MG63 (cell line): ENCODE measurements at regions not wholly inside any gene's neighbourhood (a gene's known extent, or its start where the extent isn't known, plus 50 kb on each side); places are given as distances from the start of the nearest gene placed in this dataset.
A peak's percentile ranks its signal among the peaks of the same experiment; 100 is the strongest.
"Not testable (repeated sequence)": the region's sequence is repeated elsewhere in the genome, so short reads cannot be mapped to it uniquely, and the experiment has no call there.

Experiments
- DNase-seq: peaks from one replicate; pipeline ENCODE4 v3.0.0-alpha.2; 2020
- H3K27me3 ChIP-seq: fragments of 250-450 bp; sonication (Bioruptor Pico); 2 replicates; pipeline ENCODE4 v1.5.1; 2020; ENCODE audit warnings: mild to moderate bottlenecking, moderate library complexity
- H3K36me3 ChIP-seq: fragments of 250-450 bp; sonication (Bioruptor Pico); 2 replicates; pipeline ENCODE4 v1.5.1; 2020; ENCODE audit warnings: mild to moderate bottlenecking, moderate library complexity
- H3K4me3 ChIP-seq: fragments of 250-450 bp; sonication (Bioruptor Pico); 2 replicates; pipeline ENCODE4 v1.5.1; 2020; ENCODE audit warnings: mild to moderate bottlenecking, moderate library complexity
- H3K9me3 ChIP-seq: fragments of 250-450 bp; sonication (Bioruptor Pico); 2 replicates; pipeline ENCODE4 v1.5.1; 2020; ENCODE audit warnings: mild to moderate bottlenecking, moderate library complexity

DNA sequence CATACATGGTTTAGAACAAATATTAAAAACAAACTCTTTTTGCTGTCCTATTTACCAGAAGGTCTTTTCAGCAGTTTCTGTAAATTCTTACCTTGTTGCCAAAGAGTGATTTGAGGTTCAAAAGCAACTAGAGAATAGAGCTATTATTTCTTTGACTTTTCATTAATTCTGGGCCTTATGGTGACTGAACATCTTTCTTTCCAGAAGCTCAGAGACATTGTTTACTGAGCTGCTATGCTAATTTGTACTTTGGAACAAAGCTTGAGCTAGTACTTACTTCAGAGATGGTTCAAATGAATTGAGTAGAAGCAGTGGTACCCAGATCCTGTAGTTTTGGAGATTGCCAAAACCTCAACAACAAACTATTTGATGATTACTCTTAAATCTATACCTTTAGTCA is 331.2 kb downstream of the SPRY2 start:
- no peaks in the 10 kb centered on the region for H3K27me3 ChIP-seq
- no peaks in the 10 kb centered on the region for H3K9me3 ChIP-seq
- H3K4me3 ChIP-seq: no peak overlapping the region
- DNase-seq: no peak
- H3K36me3 ChIP-seq: no peaks in the 10 kb centered on the region

DNA sequence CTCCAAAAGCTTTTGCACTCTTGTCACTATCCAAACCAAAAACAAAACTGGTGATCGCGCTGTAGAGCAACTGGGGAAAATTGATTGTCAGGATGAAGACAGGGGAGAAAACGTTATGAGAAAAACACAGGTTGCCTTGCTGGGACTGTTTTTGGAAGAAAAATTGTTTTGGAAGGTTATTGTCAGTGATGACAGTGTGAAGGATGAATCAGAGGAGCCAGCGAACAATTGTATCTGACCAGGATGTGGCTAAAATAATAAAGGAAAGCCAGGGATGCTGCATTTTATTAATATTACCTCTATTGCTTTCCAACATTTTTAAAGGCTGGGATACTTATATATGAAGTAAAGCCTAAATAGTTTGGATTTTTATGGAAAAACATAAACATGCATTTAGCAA is 334.0 kb downstream of the SPRY2 start:
- no peak overlapping the region for H3K4me3 ChIP-seq
- H3K9me3 ChIP-seq: no peaks in the 10 kb centered on the region
- DNase-seq: no peak
- no peaks in the 10 kb centered on the region for H3K36me3 ChIP-seq
- no peaks in the 10 kb centered on the region for H3K27me3 ChIP-seq

DNA sequence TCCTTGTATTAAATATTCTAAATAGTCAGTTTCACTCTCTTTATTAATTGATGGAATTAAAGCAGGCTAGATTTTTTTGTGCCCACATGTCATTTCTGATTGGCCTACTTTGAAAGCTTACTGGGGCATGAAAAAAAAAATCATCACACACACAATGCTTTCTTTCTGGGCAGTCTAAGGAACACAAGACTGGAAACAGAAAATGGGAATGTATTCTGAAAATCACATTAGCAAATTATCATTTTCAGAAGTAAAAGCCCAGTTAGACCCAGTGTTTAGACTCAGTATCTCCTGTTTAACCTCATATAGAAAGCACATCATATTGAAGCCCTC is 339.4 kb downstream of the SPRY2 start:
- H3K4me3 ChIP-seq: no peak overlapping the region
- no peak for DNase-seq
- no peaks in the 10 kb centered on the region for H3K36me3 ChIP-seq
- H3K9me3 ChIP-seq: no peaks in the 10 kb centered on the region
- no peaks in the 10 kb centered on the region for H3K27me3 ChIP-seq

DNA sequence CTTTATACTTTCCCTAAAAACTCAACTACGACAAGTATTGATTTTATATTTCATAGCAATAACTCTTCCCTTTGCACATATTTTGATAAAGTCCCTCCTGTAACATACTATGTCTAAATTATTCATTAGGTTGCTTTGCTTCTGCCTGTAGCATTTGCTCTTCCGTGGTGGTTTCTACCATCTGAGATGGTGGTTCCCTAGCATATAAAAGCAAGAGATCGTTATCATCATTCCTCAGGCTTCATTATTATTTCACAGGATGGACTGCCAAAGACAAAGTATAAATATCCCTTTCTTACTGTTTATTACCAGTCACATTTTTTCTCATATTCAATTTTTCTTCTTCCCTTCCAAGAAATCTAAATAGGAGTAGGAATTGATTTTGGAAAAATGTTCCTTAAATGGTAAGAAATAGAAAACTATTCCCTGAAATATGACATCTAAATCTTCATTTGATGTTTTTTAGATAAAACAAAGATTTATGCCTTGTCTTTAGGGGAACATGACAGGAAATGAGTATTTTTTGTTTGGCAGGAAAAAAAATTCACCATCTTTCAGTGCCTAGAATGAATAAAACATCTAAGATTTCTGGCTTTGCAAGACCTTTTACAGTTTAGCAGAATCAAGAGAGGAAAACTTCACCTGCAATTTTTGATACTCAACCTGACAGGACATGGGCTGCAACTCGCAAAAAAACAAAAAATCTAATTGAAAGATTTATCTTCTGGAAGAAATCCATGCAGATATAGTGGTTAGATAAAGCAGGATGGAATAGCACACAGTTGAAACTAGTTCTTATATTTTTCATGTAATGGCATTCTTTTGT is 340.0 kb downstream of the SPRY2 start:
- H3K27me3 ChIP-seq: no peaks in the 10 kb centered on the region
- H3K4me3 ChIP-seq: no peak overlapping the region
- H3K36me3 ChIP-seq: no peaks in the 10 kb centered on the region
- H3K9me3 ChIP-seq: no peaks in the 10 kb centered on the region
- no peak for DNase-seq

DNA sequence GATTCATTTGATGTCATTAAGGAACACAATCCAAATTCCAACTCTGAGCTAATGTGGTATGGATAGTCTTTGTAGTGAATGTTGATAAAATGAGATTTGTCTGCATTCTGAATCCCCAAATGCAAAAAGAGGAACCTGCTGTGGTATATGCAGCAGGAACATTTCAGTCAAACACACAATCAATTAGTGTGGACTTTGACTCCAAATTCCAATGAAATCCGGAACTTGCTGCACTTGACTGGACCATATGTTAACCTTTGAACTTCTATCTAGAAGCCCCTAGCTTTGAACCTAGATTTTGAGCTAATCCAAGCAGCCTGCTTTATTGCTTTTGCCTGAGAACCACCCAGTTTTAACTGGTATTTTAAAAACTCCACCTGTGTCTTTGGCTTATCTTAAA is 341.3 kb downstream of the SPRY2 start:
- DNase-seq: no peak
- Histone ChIP-seq H3K4me3 (no peak overlapping the region), H3K27me3 (no peaks in the 10 kb centered on the region), H3K9me3 (no peaks in the 10 kb centered on the region), H3K36me3 (no peaks in the 10 kb centered on the region)

DNA sequence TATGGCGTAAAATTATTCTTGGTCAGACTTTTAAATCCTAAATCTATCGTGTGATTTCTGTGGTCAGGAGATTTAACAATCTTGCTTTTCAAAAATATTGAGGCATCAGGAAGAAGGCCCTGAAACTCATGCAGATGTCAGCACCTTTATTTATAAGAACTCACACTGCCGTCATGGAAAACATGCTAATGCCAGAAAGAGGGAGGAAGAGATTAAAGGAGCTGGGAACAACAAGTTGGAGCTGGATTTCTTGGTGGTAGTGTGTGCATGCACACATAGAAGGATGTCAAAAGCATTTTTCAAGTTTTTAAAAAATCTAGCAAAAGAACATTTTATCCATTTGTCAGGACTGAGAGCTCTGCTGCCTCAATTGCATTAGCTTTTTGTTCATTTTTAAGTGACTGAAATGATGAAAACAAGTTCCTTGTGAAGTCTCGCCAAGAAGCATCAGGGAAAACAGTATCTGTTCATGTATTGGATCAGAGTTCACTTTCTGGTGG is 342.5 kb downstream of the SPRY2 start:
- no peak overlapping the region for H3K4me3 ChIP-seq
- DNase-seq: no peak
- no peaks in the 10 kb centered on the region for H3K36me3 ChIP-seq
- H3K27me3 ChIP-seq: no peaks in the 10 kb centered on the region
- no peaks in the 10 kb centered on the region for H3K9me3 ChIP-seq

DNA sequence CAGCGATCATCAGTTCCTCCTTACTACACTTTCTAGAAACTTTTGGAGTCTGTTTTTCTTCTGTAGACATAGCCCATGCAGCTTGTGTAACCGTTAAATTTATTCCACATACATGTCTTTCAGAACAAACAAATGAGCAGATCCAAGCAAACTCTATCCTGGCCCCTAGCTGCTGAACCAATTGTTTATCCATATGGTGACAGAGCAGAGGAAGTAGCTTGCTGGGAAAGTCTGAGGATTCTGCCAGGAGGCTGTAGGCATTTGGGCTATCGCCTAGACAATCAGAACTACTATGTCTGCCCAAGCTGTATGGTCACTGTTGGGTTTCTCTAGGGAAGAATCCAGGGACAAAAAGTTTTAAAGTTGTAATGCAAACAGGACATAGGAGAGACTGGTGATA is 343.7 kb downstream of the SPRY2 start:
- DNase-seq: peak; percentile 62
- no peaks in the 10 kb centered on the region for H3K27me3 ChIP-seq
- H3K36me3 ChIP-seq: no peaks in the 10 kb centered on the region
- H3K4me3 ChIP-seq: no peak overlapping the region
- no peaks in the 10 kb centered on the region for H3K9me3 ChIP-seq

DNA sequence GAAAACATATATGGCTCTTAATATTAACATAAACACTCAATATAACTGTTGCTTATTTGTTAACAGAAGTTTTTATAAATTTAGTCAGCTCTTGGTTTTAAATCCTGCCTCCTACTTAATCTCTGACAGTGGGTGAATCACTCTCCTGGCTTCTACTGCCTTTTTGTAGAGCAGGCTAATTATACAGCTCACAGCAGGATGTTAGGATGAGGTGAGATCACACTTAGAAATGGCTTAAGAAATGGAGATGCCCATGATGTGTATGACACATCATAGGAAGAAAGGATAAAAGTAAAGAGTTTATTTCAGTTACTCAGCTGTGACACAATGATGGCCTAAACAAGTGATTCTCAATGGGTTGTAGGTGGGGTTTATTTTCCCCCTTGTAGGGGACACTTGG is 345.6 kb downstream of the SPRY2 start:
- peak; percentile 57 for DNase-seq
- no peaks in the 10 kb centered on the region for H3K36me3 ChIP-seq
- no peaks in the 10 kb centered on the region for H3K9me3 ChIP-seq
- no peak overlapping the region for H3K4me3 ChIP-seq
- H3K27me3 ChIP-seq: no peaks in the 10 kb centered on the region

DNA sequence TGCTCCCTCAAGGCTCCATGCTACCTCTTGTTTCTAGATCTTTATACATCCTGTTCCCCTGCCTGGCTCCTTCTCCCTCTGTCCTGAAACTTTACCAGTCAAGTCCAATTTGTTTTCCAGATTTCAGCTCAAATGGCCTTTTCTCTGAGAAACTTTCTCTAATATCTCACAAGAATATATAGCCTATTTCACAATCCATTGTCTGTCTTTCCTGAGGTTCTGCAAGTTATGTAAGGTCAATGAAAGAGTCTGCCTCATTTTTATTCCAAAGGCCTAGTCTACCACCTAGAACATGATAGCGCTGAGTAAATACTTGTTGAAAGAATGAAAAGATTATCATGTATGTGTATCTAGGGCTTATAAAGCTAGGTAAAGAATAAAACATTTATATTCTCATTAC is 348.8 kb downstream of the SPRY2 start:
- no peak for DNase-seq
- no peaks in the 10 kb centered on the region for H3K27me3 ChIP-seq

DNA sequence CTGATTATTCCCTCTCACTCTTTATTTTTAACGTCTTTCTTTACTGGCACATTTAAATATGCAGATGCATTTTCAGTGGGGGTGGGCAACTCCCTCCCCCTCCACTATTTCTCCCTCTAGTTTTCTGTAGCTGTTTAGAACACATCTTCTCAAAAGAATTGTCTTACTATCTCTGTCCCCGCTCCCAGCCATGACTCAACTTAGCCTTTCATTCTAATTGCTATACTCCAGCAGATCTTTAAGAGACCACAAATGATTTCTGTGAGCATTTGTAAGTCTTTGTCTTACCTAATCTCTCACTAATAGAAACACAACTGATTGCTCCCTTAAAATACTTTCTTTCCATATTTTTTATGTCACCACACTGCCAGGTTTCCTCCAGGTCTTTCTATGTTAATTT is 350.9 kb downstream of the SPRY2 start:
- Histone ChIP-seq H3K36me3 (no peaks in the 10 kb centered on the region), H3K27me3 (no peaks in the 10 kb centered on the region), H3K4me3 (no peak overlapping the region), H3K9me3 (peaks cover 3% of the 10 kb centered on the region; the same call in 1 of the 2 replicates)
- no peak for DNase-seq

More for the DNA sequence above, 348.8 kb downstream of the SPRY2 start:
- peaks cover 3% of the 10 kb centered on the region; the same call in 1 of the 2 replicates for H3K9me3 ChIP-seq
- H3K4me3 ChIP-seq: no peak overlapping the region
- H3K36me3 ChIP-seq: no peaks in the 10 kb centered on the region

DNA sequence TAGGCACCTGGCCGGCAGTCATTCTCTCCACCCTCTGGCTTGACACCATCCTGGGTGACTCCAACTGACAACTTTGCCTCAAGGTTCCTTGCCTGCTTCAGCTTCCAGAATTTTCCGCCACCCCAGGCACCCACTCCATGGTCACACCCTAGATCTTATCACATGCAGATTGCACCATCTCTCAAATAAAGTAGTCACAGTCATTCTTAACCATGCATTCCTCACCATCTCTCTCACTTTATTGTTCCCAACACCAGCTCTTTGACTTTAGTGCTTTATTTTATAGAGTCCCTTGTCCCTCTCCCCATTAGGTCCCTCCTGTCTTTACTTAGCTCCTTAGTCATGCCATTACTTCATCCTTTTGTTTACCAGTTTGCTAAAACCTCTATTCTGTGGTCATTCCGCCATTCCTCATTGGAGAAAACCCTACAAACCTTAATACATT is 351.7 kb downstream of the SPRY2 start:
- Histone ChIP-seq H3K9me3 (peaks cover 3% of the 10 kb centered on the region; the same call in 1 of the 2 replicates), H3K4me3 (no peak overlapping the region), H3K27me3 (no peaks in the 10 kb centered on the region), H3K36me3 (no peaks in the 10 kb centered on the region)
- no peak for DNase-seq

DNA sequence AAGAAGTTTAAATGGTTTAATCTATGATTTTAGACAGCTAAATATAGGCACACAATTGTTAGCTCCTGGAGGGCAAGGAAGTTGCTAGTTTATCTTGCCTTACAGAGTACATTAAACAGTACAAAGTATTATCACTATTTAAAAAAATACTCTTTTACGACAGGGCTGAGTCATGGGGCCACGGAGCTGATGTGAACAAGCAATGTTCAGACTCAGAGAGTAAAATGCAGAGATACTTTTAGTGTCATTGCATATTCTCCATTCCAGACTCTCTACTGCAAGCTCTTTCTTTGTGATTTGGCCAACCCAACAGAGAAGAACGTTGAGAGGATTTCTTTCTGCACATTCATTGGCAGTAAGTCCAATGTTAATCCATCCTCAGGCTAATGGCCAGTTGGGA is 352.4 kb downstream of the SPRY2 start:
- no peak overlapping the region for H3K4me3 ChIP-seq
- peaks cover 3% of the 10 kb centered on the region; the same call in 1 of the 2 replicates for H3K9me3 ChIP-seq
- no peaks in the 10 kb centered on the region for H3K36me3 ChIP-seq
- no peaks in the 10 kb centered on the region for H3K27me3 ChIP-seq
- DNase-seq: peak; percentile 22

DNA sequence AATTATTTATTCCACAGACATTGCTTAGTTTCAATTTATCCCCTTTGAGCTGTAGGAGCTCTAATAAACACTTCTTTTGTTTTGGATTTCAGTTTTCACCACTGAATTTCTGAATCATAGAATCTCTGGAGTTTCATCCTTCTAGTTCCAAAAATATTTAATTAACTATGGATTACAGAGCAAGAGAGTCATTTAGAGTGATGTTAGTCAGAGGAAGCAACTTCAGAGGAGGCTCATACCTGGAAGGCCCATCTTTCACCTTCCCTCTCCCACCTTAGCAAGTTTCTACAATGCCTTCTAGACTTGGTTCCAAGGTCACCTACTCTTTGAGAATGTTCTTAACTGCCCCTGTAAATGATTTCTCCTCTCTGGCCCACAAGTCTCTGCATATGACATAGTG is 353.2 kb downstream of the SPRY2 start:
- DNase-seq: no peak
- H3K27me3 ChIP-seq: no peaks in the 10 kb centered on the region
- peaks cover 3% of the 10 kb centered on the region; the same call in 1 of the 2 replicates for H3K9me3 ChIP-seq
- no peaks in the 10 kb centered on the region for H3K36me3 ChIP-seq
- no peak overlapping the region for H3K4me3 ChIP-seq

DNA sequence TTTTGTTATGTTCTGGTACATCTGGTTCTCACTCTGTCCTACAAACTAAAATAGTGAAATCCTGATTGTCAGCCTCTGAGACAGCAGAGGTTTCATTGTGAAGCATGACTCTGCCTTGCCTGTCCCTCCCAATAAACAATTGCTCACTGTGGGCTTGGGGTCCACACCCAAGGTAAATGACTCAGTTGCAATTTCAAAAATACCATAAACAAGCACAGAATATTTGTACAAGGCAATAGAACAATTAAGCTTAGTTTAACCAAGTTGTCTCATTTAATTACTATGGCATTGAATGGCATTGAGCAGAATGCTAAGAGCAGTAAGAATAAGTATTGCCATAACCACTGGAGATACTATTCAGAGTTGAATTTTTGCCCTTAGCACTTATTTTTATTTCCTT is 353.6 kb downstream of the SPRY2 start:
- no peak for DNase-seq
- no peaks in the 10 kb centered on the region for H3K27me3 ChIP-seq

DNA sequence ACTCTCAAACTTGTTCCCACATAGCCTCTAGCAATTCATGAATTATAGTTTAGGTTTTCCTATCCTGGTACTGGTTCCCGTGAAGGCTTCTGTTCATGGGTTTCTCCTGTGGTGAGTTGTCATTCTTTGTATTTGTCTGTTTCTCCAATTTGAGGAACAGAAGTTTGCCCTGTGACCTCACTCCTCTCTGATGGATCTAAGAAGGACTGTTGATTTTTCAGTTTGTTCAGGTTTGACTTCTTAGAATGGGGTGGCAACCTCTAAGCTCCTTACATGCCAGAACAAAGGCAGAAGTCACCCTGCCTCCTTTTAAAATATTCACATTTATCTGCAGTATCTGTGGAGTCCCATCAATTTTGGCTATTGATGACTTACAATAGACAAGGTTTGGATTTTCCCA is 354.0 kb downstream of the SPRY2 start:
- DNase-seq: no peak
- Histone ChIP-seq H3K9me3 (peaks cover 3% of the 10 kb centered on the region; the same call in 1 of the 2 replicates), H3K27me3 (no peaks in the 10 kb centered on the region), H3K4me3 (no peak overlapping the region), H3K36me3 (no peaks in the 10 kb centered on the region)

More for the DNA sequence above, 353.6 kb downstream of the SPRY2 start:
- peaks cover 3% of the 10 kb centered on the region; the same call in 1 of the 2 replicates for H3K9me3 ChIP-seq
- H3K4me3 ChIP-seq: no peak overlapping the region
- H3K36me3 ChIP-seq: no peaks in the 10 kb centered on the region

DNA sequence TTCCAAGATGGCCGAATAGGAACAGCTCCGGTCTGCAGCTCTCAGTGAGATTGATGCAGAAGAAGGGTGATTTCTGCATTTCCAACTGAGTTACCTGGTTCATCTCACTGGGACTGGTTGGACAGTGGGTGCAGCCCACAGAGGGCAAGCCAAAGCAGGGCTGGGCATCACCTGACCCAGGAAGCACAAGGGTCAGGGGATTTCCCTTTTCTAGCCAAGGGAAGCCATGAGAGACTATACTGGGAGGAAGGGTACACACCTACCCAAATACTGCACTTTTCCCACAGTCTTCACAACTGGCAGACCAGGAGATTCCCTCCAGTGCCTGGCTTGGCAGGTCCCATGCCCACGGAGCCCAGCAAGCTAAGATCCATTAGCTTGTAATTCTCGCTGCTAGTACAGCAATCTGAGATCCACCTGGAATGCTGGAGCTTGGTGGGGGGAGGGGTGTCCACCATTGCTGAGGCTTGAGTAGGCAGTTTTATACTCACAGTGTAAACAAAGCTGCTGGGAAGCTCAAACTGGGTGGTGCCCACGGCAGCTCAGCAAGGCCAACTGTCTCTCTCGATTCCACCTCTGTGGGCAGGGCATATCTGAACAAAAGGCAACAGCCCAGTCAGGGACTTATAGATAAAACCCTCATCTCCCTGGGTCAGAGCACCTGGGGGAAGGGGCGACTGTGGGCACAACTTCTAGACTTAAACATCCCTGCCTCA is 365.8 kb downstream of the SPRY2 start:
- not testable (repeated sequence) for DNase-seq, H3K4me3 ChIP-seq, H3K36me3 ChIP-seq, H3K27me3 ChIP-seq
- H3K9me3 ChIP-seq: peaks cover 12% of the 10 kb centered on the region

DNA sequence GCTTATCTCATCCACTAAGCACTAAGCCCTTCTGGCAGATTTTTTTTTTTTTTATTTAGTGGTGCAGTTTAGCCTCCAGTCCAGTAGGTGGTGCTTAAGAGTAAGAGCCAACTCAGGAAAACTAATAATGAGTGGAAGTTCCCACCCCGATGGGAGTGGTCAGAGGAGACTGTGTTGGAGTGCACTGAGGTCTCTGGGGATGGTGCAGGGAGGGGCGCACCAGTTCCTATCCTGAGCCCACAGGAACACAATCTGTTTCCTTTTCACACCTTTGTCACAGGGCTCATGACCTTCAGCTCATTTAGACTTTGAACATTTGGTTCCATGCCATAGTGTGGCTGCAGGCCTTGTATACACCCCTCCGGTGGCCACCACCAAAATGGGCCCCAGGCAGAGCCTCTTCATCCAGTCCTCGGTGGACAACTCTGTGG is 367.4 kb downstream of the SPRY2 start:
- Histone ChIP-seq H3K36me3 (no peaks in the 10 kb centered on the region), H3K27me3 (no peaks in the 10 kb centered on the region), H3K4me3 (no peak overlapping the region), H3K9me3 (peaks cover 10% of the 10 kb centered on the region)
- DNase-seq: no peak
